ENCODE measurements at regions not wholly inside any gene's neighbourhood (a gene's known extent, or its start where the extent isn't known, plus 50 kb on each side); places are given as distances from the start of the nearest gene placed in this dataset.

GRCh38 chr2:219718066-219718465 lies 90.6 kb downstream of the SLC4A3 start:
- no peaks in the 10 kb centered on the region for H3K27me3 ChIP-seq (replicated peaks; ENCODE audit: insufficient read depth)
- intact Hi-C loops (cut with DNase I), result no loop called here
- no peaks in the 10 kb centered on the region for H3K9me3 ChIP-seq
- no peak for TF ChIP-seq POLR2A (IDR thresholded peaks at IDR 0.05)
- TF ChIP-seq POLR2AphosphoS5 (IDR thresholded peaks at IDR 0.05), result no peak
- no peak for TF ChIP-seq CTCF (IDR thresholded peaks at IDR 0.05)
- WGBS, result 74% methylated on average over 3 of the region's 3 CpGs
- H3K4me1 ChIP-seq (replicated peaks), result no peaks in the 10 kb centered on the region
- no peak overlapping the region for H3K27ac ChIP-seq
- no peak for DNase-seq (ENCODE audit: low spot score)
- H3K4me3 ChIP-seq, result no peak overlapping the region
- H3K36me3 ChIP-seq, result no peaks in the 10 kb centered on the region

GRCh38 chr2:219719521-219719920 lies 92.1 kb downstream of the SLC4A3 start:
- no peaks in the 10 kb centered on the region for H3K4me1 ChIP-seq (replicated peaks)
- no peak for DNase-seq (ENCODE audit: low spot score)
- intact Hi-C loops (cut with DNase I), result no loop called here
- WGBS, result 64% methylated on average over 4 of the region's 4 CpGs
- H3K9me3 ChIP-seq, result no peaks in the 10 kb centered on the region
- TF ChIP-seq CTCF (IDR thresholded peaks at IDR 0.05), result no peak
- no peak for TF ChIP-seq POLR2A (IDR thresholded peaks at IDR 0.05)
- no peak for TF ChIP-seq POLR2AphosphoS5 (IDR thresholded peaks at IDR 0.05)
- H3K27ac ChIP-seq, result no peak overlapping the region
- H3K36me3 ChIP-seq, result no peaks in the 10 kb centered on the region
- no peaks in the 10 kb centered on the region for H3K27me3 ChIP-seq (replicated peaks; ENCODE audit: insufficient read depth)
- H3K4me3 ChIP-seq, result no peak overlapping the region

- DNase-seq (ENCODE audit: low spot score), result no peak
- intact Hi-C loops (cut with DNase I), result no loop called here
- H3K36me3 ChIP-seq, result no peaks in the 10 kb centered on the region
- TF ChIP-seq POLR2A (IDR thresholded peaks at IDR 0.05) (no peak), CTCF (IDR thresholded peaks at IDR 0.05) (no peak), POLR2AphosphoS5 (IDR thresholded peaks at IDR 0.05) (no peak)
- no peak overlapping the region for H3K4me3 ChIP-seq
- H3K4me1 ChIP-seq (replicated peaks), result no peaks in the 10 kb centered on the region
- no peaks in the 10 kb centered on the region for H3K27me3 ChIP-seq (replicated peaks; ENCODE audit: insufficient read depth)
- H3K9me3 ChIP-seq, result no peaks in the 10 kb centered on the region
- 62% methylated on average over 6 of the region's 6 CpGs for WGBS
- H3K27ac ChIP-seq, result no peak overlapping the region
These were observed 93.5 kb downstream of the SLC4A3 start for GRCh38 chr2:219720956-219721355.

GRCh38 chr2:219722276-219722879 lies 94.9 kb downstream of the SLC4A3 start:
- Histone ChIP-seq H3K36me3 (no peaks in the 10 kb centered on the region), H3K4me1 (replicated peaks) (no peaks in the 10 kb centered on the region), H3K27me3 (replicated peaks; ENCODE audit: insufficient read depth) (no peaks in the 10 kb centered on the region), H3K27ac (no peak overlapping the region), H3K9me3 (no peaks in the 10 kb centered on the region), H3K4me3 (no peak overlapping the region)
- intact Hi-C loops (cut with DNase I), result no loop called here
- WGBS, result 87% methylated on average over 10 of the region's 10 CpGs
- no peak for DNase-seq (ENCODE audit: low spot score)
- TF ChIP-seq POLR2AphosphoS5 (IDR thresholded peaks at IDR 0.05) (no peak), POLR2A (IDR thresholded peaks at IDR 0.05) (no peak), CTCF (IDR thresholded peaks at IDR 0.05) (no peak)

- no peak for TF ChIP-seq CTCF (IDR thresholded peaks at IDR 0.05)
- TF ChIP-seq POLR2A (IDR thresholded peaks at IDR 0.05), result no peak
- TF ChIP-seq POLR2AphosphoS5 (IDR thresholded peaks at IDR 0.05), result no peak
- Histone ChIP-seq H3K4me1 (replicated peaks) (no peaks in the 10 kb centered on the region), H3K27me3 (replicated peaks; ENCODE audit: insufficient read depth) (no peaks in the 10 kb centered on the region), H3K27ac (no peak overlapping the region), H3K9me3 (no peaks in the 10 kb centered on the region), H3K36me3 (no peaks in the 10 kb centered on the region), H3K4me3 (no peak overlapping the region)
- 82% methylated on average over 4 of the region's 4 CpGs for WGBS
- no peak for DNase-seq (ENCODE audit: low spot score)
- intact Hi-C loops (cut with DNase I), result no loop called here
These were observed 95.9 kb downstream of the SLC4A3 start for GRCh38 chr2:219723311-219723710.
